ENCODE measurements at regions not wholly inside any gene's neighbourhood (a gene's known extent, or its start where the extent isn't known, plus 50 kb on each side); places are given as distances from the start of the nearest gene placed in this dataset.

- DNase-seq (ENCODE audit: low read depth in 4 of 4, low spot score in 3 of 4), result no peak
Measured at GRCh38 chr2:220302756-220303155, 675.3 kb downstream of the SLC4A3 start.

- no peak for DNase-seq (ENCODE audit: low read depth in 4 of 4, low spot score in 3 of 4)
Measured at GRCh38 chr2:220309215-220309614, 681.8 kb downstream of the SLC4A3 start.

GRCh38 chr2:220310451-220310861 lies 683.0 kb downstream of the SLC4A3 start:
- no peak for DNase-seq (ENCODE audit: low read depth in 4 of 4, low spot score in 3 of 4)

- peak; percentile 33 to 56 (median 40) for DNase-seq (ENCODE audit: low read depth in 4 of 4, low spot score in 3 of 4)
Measured at GRCh38 chr2:220315098-220315823, 687.8 kb downstream of the SLC4A3 start.

- DNase-seq (ENCODE audit: low read depth in 4 of 4, low spot score in 3 of 4), result no peak
Measured at GRCh38 chr2:220318037-220318436, 690.6 kb downstream of the SLC4A3 start.

GRCh38 chr2:220318508-220318907 lies 691.1 kb downstream of the SLC4A3 start:
- DNase-seq (ENCODE audit: low read depth in 4 of 4, low spot score in 3 of 4), result no peak

- DNase-seq (ENCODE audit: low read depth in 4 of 4, low spot score in 3 of 4), result no peak
Measured at GRCh38 chr2:220320326-220320725, 692.9 kb downstream of the SLC4A3 start.

GRCh38 chr2:220332886-220333285 lies 705.5 kb downstream of the SLC4A3 start:
- DNase-seq (ENCODE audit: low read depth in 4 of 4, low spot score in 3 of 4), result no peak

GRCh38 chr2:220334210-220334609 lies 706.8 kb downstream of the SLC4A3 start:
- DNase-seq (ENCODE audit: low read depth in 4 of 4, low spot score in 3 of 4), result no peak

GRCh38 chr2:220334871-220335590 lies 707.6 kb downstream of the SLC4A3 start:
- DNase-seq (ENCODE audit: low read depth in 4 of 4, low spot score in 3 of 4), result no peak

GRCh38 chr2:220335591-220335915 lies 708.1 kb downstream of the SLC4A3 start:
- no peak for DNase-seq (ENCODE audit: low read depth in 4 of 4, low spot score in 3 of 4)

GRCh38 chr2:220336771-220337170 lies 709.3 kb downstream of the SLC4A3 start:
- DNase-seq (ENCODE audit: low read depth in 4 of 4, low spot score in 3 of 4), result no peak

GRCh38 chr2:220337611-220338440 lies 710.4 kb downstream of the SLC4A3 start:
- DNase-seq (ENCODE audit: low read depth in 4 of 4, low spot score in 3 of 4), result no peak

- no peak for DNase-seq (ENCODE audit: low read depth in 4 of 4, low spot score in 3 of 4)
Measured at GRCh38 chr2:220341014-220341413, 713.6 kb downstream of the SLC4A3 start.

- DNase-seq (ENCODE audit: low read depth in 4 of 4, low spot score in 3 of 4), result no peak
Measured at GRCh38 chr2:220346919-220347318, 719.5 kb downstream of the SLC4A3 start.

GRCh38 chr2:220347626-220348025 lies 720.2 kb downstream of the SLC4A3 start:
- no peak for DNase-seq (ENCODE audit: low read depth in 4 of 4, low spot score in 3 of 4)

GRCh38 chr2:220348206-220348605 lies 720.8 kb downstream of the SLC4A3 start:
- DNase-seq (ENCODE audit: low read depth in 4 of 4, low spot score in 3 of 4), result no peak

- no peak for DNase-seq (ENCODE audit: low read depth in 4 of 4, low spot score in 3 of 4)
Measured at GRCh38 chr2:220353897-220354296, 726.5 kb downstream of the SLC4A3 start.

- DNase-seq (ENCODE audit: low read depth in 4 of 4, low spot score in 3 of 4), result no peak
Measured at GRCh38 chr2:220356076-220356475, 728.6 kb downstream of the SLC4A3 start.

GRCh38 chr2:220365023-220365422 lies 737.6 kb downstream of the SLC4A3 start:
- DNase-seq (ENCODE audit: low read depth in 4 of 4, low spot score in 3 of 4), result no peak

GRCh38 chr2:220366765-220367164 lies 739.3 kb downstream of the SLC4A3 start:
- DNase-seq (ENCODE audit: low read depth in 4 of 4, low spot score in 3 of 4), result no peak

Data from right renal pelvis (tissue), 4 donors.